H1 (cell line): ENCODE measurements at regions not wholly inside any gene's neighbourhood (a gene's known extent, or its start where the extent isn't known, plus 50 kb on each side); places are given as distances from the start of the nearest gene placed in this dataset.

Experiments used
- CTCF ChIA-PET: fragments of 300-600 bp; sonication (Branson Sonifier 250); formaldehyde crosslinking; loops from one replicate; lab custom pipeline; 2021; ENCODE audit not compliant: partially characterized antibody; lab: Charles Lee
- POLR2A ChIA-PET: fragments of 300-600 bp; sonication (Branson Sonifier 250); formaldehyde crosslinking; loops from one replicate; lab custom pipeline; 2021; ENCODE audit warnings: inconsistent platforms; ENCODE audit not compliant: partially characterized antibody; lab: Charles Lee
- DNase-seq, 2 experiments: peaks; one replicate each; pipeline versions ENCODE4 v3.0.0 to v3.0.0-alpha.2; 2010 to 2022; ENCODE audit warnings: low spot score in 2 of 2, low read depth in 1 of 2, mixed read lengths in 1 of 2
- FAIRE-seq: peaks from 2 replicates; lab custom pipeline; 2011; peaks lifted over from hg19 to GRCh38; lab: Jason Lieb, UNC
- H2AFZ ChIP-seq: 2 replicates; pipeline ENCODE4 v1.8.1; 2012; ENCODE audit warnings: low read length, inconsistent platforms
- H2AK5ac ChIP-seq: 2 replicates; pipeline ENCODE4 v1.6.1; 2013; ENCODE audit warnings: low read depth, low read length
- H2BK120ac ChIP-seq: replicated peaks from 2 replicates; pipeline ENCODE3; 2013; ENCODE audit warnings: low read depth, low read length, inconsistent platforms
- H2BK12ac ChIP-seq: 2 replicates; pipeline ENCODE4 v1.6.1; 2013; ENCODE audit warnings: low read depth, low read length
- H2BK15ac ChIP-seq: 2 replicates; pipeline ENCODE4 v1.6.1; 2013; ENCODE audit warnings: low read length
- H2BK20ac ChIP-seq: 2 replicates; pipeline ENCODE4 v1.6.1; 2013; ENCODE audit warnings: low read length
- H2BK5ac ChIP-seq: 2 replicates; pipeline ENCODE4 v1.6.1; 2013; ENCODE audit warnings: low read depth, low read length
- H3K14ac ChIP-seq: 2 replicates; pipeline ENCODE4 v1.6.1; 2013; ENCODE audit warnings: inconsistent platforms; ENCODE audit not compliant: insufficient read length
- H3K18ac ChIP-seq: 2 replicates; pipeline ENCODE4 v1.6.1; 2013; ENCODE audit warnings: low read length; ENCODE audit errors: extremely low read depth
- H3K23ac ChIP-seq: 2 replicates; pipeline ENCODE4 v1.6.1; 2013; ENCODE audit warnings: inconsistent platforms; ENCODE audit not compliant: insufficient read length
- H3K23me2 ChIP-seq: 2 replicates; pipeline ENCODE4 v1.6.1; 2013; ENCODE audit warnings: low read depth, low read length
- H3K27ac ChIP-seq: 2 replicates; pipeline ENCODE4 v1.6.1; 2011; ENCODE audit warnings: low read depth, low read length, inconsistent platforms
- H3K27me3 ChIP-seq, 4 experiments: replicated peaks in 1 of 4; 1 replicate in 1 of 4; 2 replicates in 3 of 4; pipeline versions ENCODE4 v1.6.1 to v1.8.1; 2011 to 2013; ENCODE audit warnings: low read length in 3 of 4, mild to moderate bottlenecking in 3 of 4, inconsistent platforms in 2 of 4, mixed read lengths in 2 of 4, moderate library complexity in 1 of 4; ENCODE audit not compliant: control insufficient read depth in 3 of 4, insufficient read depth in 3 of 4; ENCODE audit errors: extremely low read depth in 1 of 4
- H3K36me3 ChIP-seq, 4 experiments: 2 replicates each; pipeline versions ENCODE4 v1.6.1 to v1.8.1; 2011 to 2013; ENCODE audit warnings: mild to moderate bottlenecking in 4 of 4, low read length in 3 of 4, moderate library complexity in 2 of 4, control low read depth in 1 of 4, inconsistent platforms in 1 of 4; ENCODE audit not compliant: insufficient read depth in 4 of 4, control insufficient read depth in 2 of 4
- H3K4ac ChIP-seq: replicated peaks from 2 replicates; pipeline ENCODE3; 2013; ENCODE audit warnings: low read length, low read depth, mixed read lengths, inconsistent platforms; ENCODE audit not compliant: insufficient read length
- H3K4me1 ChIP-seq, 4 experiments: replicated peaks in 1 of 4; 1 replicate in 1 of 4; 2 replicates in 3 of 4; pipeline versions ENCODE4 v1.6.1 to v1.8.1; 2011 to 2013; ENCODE audit warnings: low read length in 3 of 4, inconsistent platforms in 2 of 4, mixed read lengths in 1 of 4; ENCODE audit not compliant: insufficient read depth in 4 of 4, control insufficient read depth in 3 of 4
- H3K4me2 ChIP-seq, 2 experiments: 2 replicates each; pipeline versions ENCODE4 v1.6.1 to v1.8.1; 2011 to 2013; ENCODE audit warnings: low read depth in 2 of 2, low read length in 2 of 2, control low read depth in 1 of 2, inconsistent platforms in 1 of 2, mild to moderate bottlenecking in 1 of 2; ENCODE audit not compliant: insufficient read depth in 1 of 2
- H3K4me3 ChIP-seq, 4 experiments: fragments of 200-600, 300-600 bp in 1 of 4; sonication (generic), shearing (Covaris generic), sonication (Bioruptor Twin) in 1 of 4; 2 replicates each; pipeline versions ENCODE4 v1.5.1 to v1.8.1; 2011 to 2016; ENCODE audit warnings: low read length in 4 of 4, low read depth in 3 of 4, control low read depth in 2 of 4, inconsistent platforms in 2 of 4, mild to moderate bottlenecking in 2 of 4, mixed read lengths in 1 of 4, moderate library complexity in 1 of 4; ENCODE audit not compliant: insufficient read depth in 2 of 4; ENCODE audit errors: extremely low read depth in 1 of 4
- H3K56ac ChIP-seq: replicated peaks from 2 replicates; pipeline ENCODE3; 2013; ENCODE audit warnings: low read depth, mild to moderate bottlenecking, mixed read lengths, low read length, inconsistent platforms; ENCODE audit not compliant: insufficient read length
- H3K79me1 ChIP-seq: 2 replicates; pipeline ENCODE4 v1.6.1; 2013; ENCODE audit warnings: low read depth, low read length, control low read depth
- H3K79me2 ChIP-seq, 2 experiments: 2 replicates each; pipeline versions ENCODE4 v1.6.1 to v1.8.1; 2012 to 2013; ENCODE audit warnings: low read length in 2 of 2, mild to moderate bottlenecking in 2 of 2, inconsistent platforms in 1 of 2; ENCODE audit not compliant: insufficient read depth in 2 of 2, control insufficient read depth in 1 of 2
- H3K9ac ChIP-seq, 4 experiments: replicated peaks in 1 of 4; 1 replicate in 1 of 4; 2 replicates in 3 of 4; pipeline versions ENCODE4 v1.6.1 to v1.8.1; 2011 to 2013; ENCODE audit warnings: low read depth in 3 of 4, low read length in 3 of 4, control low read depth in 2 of 4, mild to moderate bottlenecking in 2 of 4, moderate library complexity in 2 of 4, inconsistent platforms in 1 of 4; ENCODE audit errors: extremely low read depth in 1 of 4
- H3K9me3 ChIP-seq, 2 experiments: 2 replicates each; pipeline versions ENCODE4 v1.6.1 to v1.8.1; 2012 to 2013; ENCODE audit warnings: mild to moderate bottlenecking in 2 of 2, moderate library complexity in 2 of 2, control low read depth in 1 of 2, inconsistent platforms in 1 of 2, low read depth in 1 of 2, low read length in 1 of 2, mixed read lengths in 1 of 2; ENCODE audit not compliant: insufficient read depth in 2 of 2
- H4K20me1 ChIP-seq, 2 experiments: replicated peaks in 1 of 2; 2 replicates each; pipeline versions ENCODE3 to v1.8.1; 2011 to 2013; ENCODE audit warnings: inconsistent platforms in 2 of 2, low read length in 2 of 2, mild to moderate bottlenecking in 1 of 2; ENCODE audit not compliant: insufficient read depth in 2 of 2, control insufficient read depth in 1 of 2
- H4K5ac ChIP-seq: 2 replicates; pipeline ENCODE4 v1.6.1; 2013; ENCODE audit warnings: low read length, low read depth, mixed read lengths, inconsistent platforms; ENCODE audit not compliant: insufficient read length
- H4K8ac ChIP-seq: 2 replicates; pipeline ENCODE4 v1.8.0; 2013; ENCODE audit warnings: mild to moderate bottlenecking, moderate library complexity, low read length, inconsistent platforms; ENCODE audit not compliant: insufficient read depth; ENCODE audit errors: extremely low read depth
- H4K91ac ChIP-seq: replicated peaks from 2 replicates; pipeline ENCODE3; 2013; ENCODE audit warnings: low read length, mixed read lengths, inconsistent platforms; ENCODE audit not compliant: insufficient read length
- ATF3 ChIP-seq: IDR thresholded peaks from 2 replicates; pipeline ENCODE4 v1.6.1; 2011; ENCODE audit warnings: low read depth, mild to moderate bottlenecking, low read length; ENCODE audit not compliant: insufficient read depth
- BACH1 ChIP-seq: IDR thresholded peaks from 2 replicates; pipeline ENCODE4 v1.6.1; 2012; ENCODE audit warnings: low read length, improper control_type of control experiment
- BCL11A ChIP-seq, 2 experiments: IDR thresholded peaks; one replicate each; pipeline ENCODE4 v1.6.1; 2011; ENCODE audit warnings: low read depth in 2 of 2, low read length in 2 of 2, mild to moderate bottlenecking in 2 of 2
- CTCF ChIP-seq, 3 experiments: IDR thresholded peaks; 1 replicate in 2 of 3; 2 replicates in 1 of 3; pipeline versions ENCODE4 v1.5.1 to v1.6.1; 2011; ENCODE audit warnings: low read length in 3 of 3, mild to moderate bottlenecking in 3 of 3, inconsistent platforms in 2 of 3, low read depth in 1 of 3, moderate library complexity in 1 of 3; ENCODE audit not compliant: insufficient read depth in 1 of 3; ENCODE audit errors: control extremely low read depth in 1 of 3
- EZH2 ChIP-seq: fragments of 200-600 bp; sonication (generic); IDR thresholded peaks from 2 replicates; pipeline ENCODE4 v1.7.1; 2012; ENCODE audit warnings: low read depth, mild to moderate bottlenecking, moderate library complexity, low read length, inconsistent platforms; ENCODE audit not compliant: severe bottlenecking
- GABPA ChIP-seq: IDR thresholded peaks from 2 replicates; pipeline ENCODE4 v1.6.1; 2011; ENCODE audit warnings: mild to moderate bottlenecking, low read length, moderate library complexity, borderline replicate concordance; ENCODE audit not compliant: insufficient read depth
- GTF2F1 ChIP-seq: IDR thresholded peaks from 2 replicates; pipeline ENCODE4 v1.6.1; 2012; ENCODE audit warnings: low read depth, low read length, improper control_type of control experiment, borderline replicate concordance
- SP1 ChIP-seq: IDR thresholded peaks from 2 replicates; pipeline ENCODE4 v1.6.1; 2011; ENCODE audit warnings: low read depth, low read length
- SP2 ChIP-seq: IDR thresholded peaks from 2 replicates; pipeline ENCODE4 v1.6.1; 2012; ENCODE audit warnings: mild to moderate bottlenecking, low read length, inconsistent platforms
- WGBS, 2 experiments: shearing (Covaris generic) in 1 of 2; methylation state at CpG; one replicate each; pipeline versions ENCODE4 v1.1.6 to v1.1.7; 2013 to 2015; ENCODE audit warnings: low lambda C conversion rate in 2 of 2, mixed read lengths in 2 of 2, inconsistent platforms in 1 of 2, low coverage in 1 of 2, missing lambda C conversion rate in 1 of 2; ENCODE audit not compliant: insufficient replicate concordance in 2 of 2, insufficient coverage in 1 of 2, insufficient read length in 1 of 2; ENCODE audit errors: extremely low coverage in 1 of 2, missing lambda C conversion rate in 1 of 2; 5-methylcytosine and 5-hydroxymethylcytosine counted together
- TF ChIP-seq, protein P1 (sequence below): IDR thresholded peaks from 2 replicates; pipeline ENCODE4 v1.6.1; 2012; ENCODE audit warnings: low read length, inconsistent platforms

GRCh38 chr4:181331214-181331613, 912.0 kb upstream of the TENM3 start:
- H3K4me3 ChIP-seq: no peak overlapping the region
- no peak overlapping the region for H2BK5ac ChIP-seq
- no peak for DNase-seq
- no peak for TF ChIP-seq ATF3
- no peak for TF ChIP-seq GABPA
- TF ChIP-seq BCL11A (IDR thresholded peaks at IDR 0.05; ENCODE audit: low read depth in 2 of 2, low read length in 2 of 2): no peak
- TF ChIP-seq BACH1: no peak
- TF ChIP-seq CTCF (IDR thresholded peaks at IDR 0.05; ENCODE audit: control extremely low read depth in 1 of 3, insufficient read depth in 1 of 3, low read depth in 1 of 3, low read length in 3 of 3): no peak
- no peak for TF ChIP-seq SP2
- TF ChIP-seq GTF2F1: no peak
- TF ChIP-seq, protein P1, sequence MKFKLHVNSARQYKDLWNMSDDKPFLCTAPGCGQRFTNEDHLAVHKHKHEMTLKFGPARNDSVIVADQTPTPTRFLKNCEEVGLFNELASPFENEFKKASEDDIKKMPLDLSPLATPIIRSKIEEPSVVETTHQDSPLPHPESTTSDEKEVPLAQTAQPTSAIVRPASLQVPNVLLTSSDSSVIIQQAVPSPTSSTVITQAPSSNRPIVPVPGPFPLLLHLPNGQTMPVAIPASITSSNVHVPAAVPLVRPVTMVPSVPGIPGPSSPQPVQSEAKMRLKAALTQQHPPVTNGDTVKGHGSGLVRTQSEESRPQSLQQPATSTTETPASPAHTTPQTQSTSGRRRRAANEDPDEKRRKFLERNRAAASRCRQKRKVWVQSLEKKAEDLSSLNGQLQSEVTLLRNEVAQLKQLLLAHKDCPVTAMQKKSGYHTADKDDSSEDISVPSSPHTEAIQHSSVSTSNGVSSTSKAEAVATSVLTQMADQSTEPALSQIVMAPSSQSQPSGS: no peak
- no peak for TF ChIP-seq SP1
- no peak for TF ChIP-seq EZH2

More at GRCh38 chr4:181331214-181331613, 912.0 kb upstream of the TENM3 start:
- no peaks in the 10 kb centered on the region for H3K23me2 ChIP-seq
- no peaks in the 10 kb centered on the region for H3K79me2 ChIP-seq
- H3K9me3 ChIP-seq: no peaks in the 10 kb centered on the region
- H3K79me1 ChIP-seq: no peaks in the 10 kb centered on the region
- H3K14ac ChIP-seq: no peak overlapping the region
- 95% methylated on average over 1 of the region's 1 CpG; no CpG with 5 or more reads in 1 of the 2 experiments for WGBS, 2 experiments
- no peak for FAIRE-seq
- H4K91ac ChIP-seq: no peak overlapping the region
- H4K5ac ChIP-seq: no peak overlapping the region
- no peak overlapping the region for H3K4me2 ChIP-seq
- H3K23ac ChIP-seq: no peak overlapping the region
- H3K27me3 ChIP-seq: no peaks in the 10 kb centered on the region
- H2BK15ac ChIP-seq: no peak overlapping the region
- peaks cover 0 to 4% (median 2%) of the 10 kb centered on the region in 4 experiments; a peak in 2 of 7 replicates for H3K4me1 ChIP-seq
- peak overlapping the region; percentile 29; the same call in 1 of the 2 replicates for H2AFZ ChIP-seq
- H2AK5ac ChIP-seq: no peak overlapping the region
- no peak overlapping the region for H3K9ac ChIP-seq
- no peak overlapping the region for H2BK20ac ChIP-seq
- no peak overlapping the region for H3K27ac ChIP-seq
- no peak overlapping the region for H3K56ac ChIP-seq
- no peaks in the 10 kb centered on the region for H4K20me1 ChIP-seq
- H2BK120ac ChIP-seq: no peak overlapping the region
- CTCF ChIA-PET: interaction anchor here (1.5 kb wide), 1 partner anchor 70 kb away, joined by 5 read pairs; no protein-coding TSS in a partner anchor
- no peak overlapping the region for H2BK12ac ChIP-seq
- H3K36me3 ChIP-seq: no peaks in the 10 kb centered on the region
- H3K18ac ChIP-seq: no peak overlapping the region
- no peak overlapping the region for H3K4ac ChIP-seq
- no peak overlapping the region for H4K8ac ChIP-seq
- POLR2A ChIA-PET: no interaction called here
